ENCODE measurements at regions not wholly inside any gene's neighbourhood (a gene's known extent, or its start where the extent isn't known, plus 50 kb on each side); places are given as distances from the start of the nearest gene placed in this dataset.
"Not testable (repeated sequence)": the region's sequence is repeated elsewhere in the genome, so short reads cannot be mapped to it uniquely, and the experiment has no call there.

- Histone ChIP-seq H3K4me1 (ENCODE audit: control insufficient read depth, insufficient read depth, low read length) (no peaks in the 10 kb centered on the region), H3K4me3 (ENCODE audit: low read depth, low read length) (no peak overlapping the region), H3K9ac (ENCODE audit: low read depth, low read length) (no peak overlapping the region), H3K27ac (ENCODE audit: low read depth, low read length) (no peak overlapping the region), H3K9me3 (ENCODE audit: control insufficient read depth, insufficient read depth, low read length) (no peaks in the 10 kb centered on the region), H3K27me3 (ENCODE audit: control insufficient read depth, insufficient read depth, low read length) (no peaks in the 10 kb centered on the region), H3K36me3 (ENCODE audit: control insufficient read depth, insufficient read depth, low read length) (no peaks in the 10 kb centered on the region)
Observed at GRCh38 chr13:76586842-76587241, 299.4 kb downstream of the KCTD12 start.

- Histone ChIP-seq H3K4me3 (ENCODE audit: low read depth, low read length) (no peak overlapping the region), H3K27me3 (ENCODE audit: control insufficient read depth, insufficient read depth, low read length) (no peaks in the 10 kb centered on the region), H3K36me3 (ENCODE audit: control insufficient read depth, insufficient read depth, low read length) (no peaks in the 10 kb centered on the region), H3K27ac (ENCODE audit: low read depth, low read length) (no peak overlapping the region), H3K9ac (ENCODE audit: low read depth, low read length) (no peak overlapping the region), H3K9me3 (ENCODE audit: control insufficient read depth, insufficient read depth, low read length) (peaks cover 15% of the 10 kb centered on the region), H3K4me1 (ENCODE audit: control insufficient read depth, insufficient read depth, low read length) (no peaks in the 10 kb centered on the region)
Observed at GRCh38 chr13:76579701-76580100, 306.5 kb downstream of the KCTD12 start.

DNA sequence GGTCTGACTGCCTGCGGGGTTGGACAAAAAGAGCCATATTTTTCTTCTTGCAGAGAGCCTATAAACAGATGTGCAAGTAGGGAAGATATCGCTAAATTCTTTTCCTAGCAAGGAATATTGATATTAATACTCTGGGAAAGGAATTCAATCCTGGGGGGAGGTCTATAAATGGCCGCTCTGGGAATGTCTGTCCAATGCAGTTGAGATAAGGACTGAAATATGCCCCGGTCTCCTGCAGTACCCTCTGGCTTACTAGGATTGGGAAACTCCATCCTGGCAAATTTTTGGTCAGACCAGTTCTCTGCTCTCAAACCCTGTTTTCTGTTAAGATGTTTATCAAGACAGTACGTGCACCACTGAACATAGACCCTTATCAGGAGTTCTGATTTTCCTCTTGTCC is 310.6 kb downstream of the KCTD12 start:
- H3K9me3 ChIP-seq (ENCODE audit: control insufficient read depth, insufficient read depth, low read length): peaks cover 17% of the 10 kb centered on the region
- not testable (repeated sequence) for H3K27me3 ChIP-seq (ENCODE audit: control insufficient read depth, insufficient read depth, low read length); H3K4me3 ChIP-seq (ENCODE audit: low read depth, low read length); H3K36me3 ChIP-seq (ENCODE audit: control insufficient read depth, insufficient read depth, low read length); H3K27ac ChIP-seq (ENCODE audit: low read depth, low read length); H3K9ac ChIP-seq (ENCODE audit: low read depth, low read length)
- peaks cover 11% of the 10 kb centered on the region for H3K4me1 ChIP-seq (ENCODE audit: control insufficient read depth, insufficient read depth, low read length)

GRCh38 chr13:76570510-76570971 is 315.7 kb downstream of the KCTD12 start:
- H3K36me3 ChIP-seq (ENCODE audit: control insufficient read depth, insufficient read depth, low read length): no peaks in the 10 kb centered on the region
- H3K4me3 ChIP-seq (ENCODE audit: low read depth, low read length): no peak overlapping the region
- H3K27me3 ChIP-seq (ENCODE audit: control insufficient read depth, insufficient read depth, low read length): no peaks in the 10 kb centered on the region
- H3K27ac ChIP-seq (ENCODE audit: low read depth, low read length): peak overlapping the region; percentile 81
- peaks cover 26% of the 10 kb centered on the region for H3K4me1 ChIP-seq (ENCODE audit: control insufficient read depth, insufficient read depth, low read length)
- peaks cover 7% of the 10 kb centered on the region; the same call in 1 of the 2 replicates for H3K9me3 ChIP-seq (ENCODE audit: control insufficient read depth, insufficient read depth, low read length)
- no peak overlapping the region for H3K9ac ChIP-seq (ENCODE audit: low read depth, low read length)

GRCh38 chr13:76556627-76557026 is 329.6 kb downstream of the KCTD12 start:
- H3K9ac ChIP-seq (ENCODE audit: low read depth, low read length): no peak overlapping the region
- H3K4me3 ChIP-seq (ENCODE audit: low read depth, low read length): no peak overlapping the region
- no peaks in the 10 kb centered on the region for H3K36me3 ChIP-seq (ENCODE audit: control insufficient read depth, insufficient read depth, low read length)

GRCh38 chr13:76552807-76553206 is 333.4 kb downstream of the KCTD12 start:
- Histone ChIP-seq H3K9ac (ENCODE audit: low read depth, low read length) (no peak overlapping the region), H3K4me3 (ENCODE audit: low read depth, low read length) (no peak overlapping the region), H3K4me1 (ENCODE audit: control insufficient read depth, insufficient read depth, low read length) (no peaks in the 10 kb centered on the region), H3K9me3 (ENCODE audit: control insufficient read depth, insufficient read depth, low read length) (no peaks in the 10 kb centered on the region), H3K27me3 (ENCODE audit: control insufficient read depth, insufficient read depth, low read length) (no peaks in the 10 kb centered on the region), H3K36me3 (ENCODE audit: control insufficient read depth, insufficient read depth, low read length) (no peaks in the 10 kb centered on the region), H3K27ac (ENCODE audit: low read depth, low read length) (no peak overlapping the region)

More at GRCh38 chr13:76556627-76557026, 329.6 kb downstream of the KCTD12 start:
- Histone ChIP-seq H3K9me3 (ENCODE audit: control insufficient read depth, insufficient read depth, low read length) (no peaks in the 10 kb centered on the region), H3K4me1 (ENCODE audit: control insufficient read depth, insufficient read depth, low read length) (no peaks in the 10 kb centered on the region), H3K27ac (ENCODE audit: low read depth, low read length) (no peak overlapping the region), H3K27me3 (ENCODE audit: control insufficient read depth, insufficient read depth, low read length) (no peaks in the 10 kb centered on the region)

DNA sequence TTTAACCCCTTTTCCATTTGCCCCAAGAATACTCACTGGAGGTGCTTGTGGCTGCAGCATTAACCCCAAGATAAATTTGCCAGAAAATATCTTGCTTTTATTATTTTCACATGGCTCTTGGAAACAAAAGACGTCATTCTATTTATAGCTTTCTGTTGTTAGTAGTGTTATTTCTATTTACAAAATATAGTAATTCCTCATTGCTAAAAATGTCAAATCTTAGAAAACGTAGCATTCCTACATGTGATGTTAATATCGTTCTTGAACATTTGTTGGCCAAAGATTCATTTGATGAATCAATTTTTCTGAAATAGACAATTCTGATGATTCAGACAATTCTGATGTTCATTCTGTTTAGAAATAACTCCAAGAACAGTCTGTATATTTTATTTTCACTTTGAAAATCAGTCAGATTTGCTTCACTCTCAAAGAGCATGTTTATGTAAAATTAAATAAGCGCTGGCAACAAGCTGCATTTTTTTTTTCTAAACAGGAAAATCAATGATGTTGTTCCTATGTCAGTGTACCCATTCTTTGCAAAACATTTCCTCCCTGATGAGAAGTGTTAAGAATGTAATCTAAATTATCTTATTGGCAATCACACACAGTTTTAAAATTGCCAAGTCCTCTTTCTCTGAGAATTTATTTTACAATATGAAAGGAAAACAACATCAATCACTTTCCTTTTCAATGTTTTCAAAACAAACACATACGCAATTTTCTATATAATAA is 334.0 kb downstream of the KCTD12 start:
- H3K36me3 ChIP-seq (ENCODE audit: control insufficient read depth, insufficient read depth, low read length): no peaks in the 10 kb centered on the region
- no peak overlapping the region for H3K27ac ChIP-seq (ENCODE audit: low read depth, low read length)

GRCh38 chr13:76542176-76542575 is 344.0 kb downstream of the KCTD12 start:
- H3K27me3 ChIP-seq (ENCODE audit: control insufficient read depth, insufficient read depth, low read length): no peaks in the 10 kb centered on the region
- no peak overlapping the region for H3K4me3 ChIP-seq (ENCODE audit: low read depth, low read length)
- no peaks in the 10 kb centered on the region for H3K9me3 ChIP-seq (ENCODE audit: control insufficient read depth, insufficient read depth, low read length)
- no peak overlapping the region for H3K27ac ChIP-seq (ENCODE audit: low read depth, low read length)
- peaks cover 7% of the 10 kb centered on the region for H3K4me1 ChIP-seq (ENCODE audit: control insufficient read depth, insufficient read depth, low read length)
- H3K36me3 ChIP-seq (ENCODE audit: control insufficient read depth, insufficient read depth, low read length): no peaks in the 10 kb centered on the region
- no peak overlapping the region for H3K9ac ChIP-seq (ENCODE audit: low read depth, low read length)

More for the DNA sequence above, 334.0 kb downstream of the KCTD12 start:
- H3K9me3 ChIP-seq (ENCODE audit: control insufficient read depth, insufficient read depth, low read length): no peaks in the 10 kb centered on the region
- H3K27me3 ChIP-seq (ENCODE audit: control insufficient read depth, insufficient read depth, low read length): no peaks in the 10 kb centered on the region
- H3K4me1 ChIP-seq (ENCODE audit: control insufficient read depth, insufficient read depth, low read length): no peaks in the 10 kb centered on the region
- H3K4me3 ChIP-seq (ENCODE audit: low read depth, low read length): no peak overlapping the region
- H3K9ac ChIP-seq (ENCODE audit: low read depth, low read length): no peak overlapping the region

DNA sequence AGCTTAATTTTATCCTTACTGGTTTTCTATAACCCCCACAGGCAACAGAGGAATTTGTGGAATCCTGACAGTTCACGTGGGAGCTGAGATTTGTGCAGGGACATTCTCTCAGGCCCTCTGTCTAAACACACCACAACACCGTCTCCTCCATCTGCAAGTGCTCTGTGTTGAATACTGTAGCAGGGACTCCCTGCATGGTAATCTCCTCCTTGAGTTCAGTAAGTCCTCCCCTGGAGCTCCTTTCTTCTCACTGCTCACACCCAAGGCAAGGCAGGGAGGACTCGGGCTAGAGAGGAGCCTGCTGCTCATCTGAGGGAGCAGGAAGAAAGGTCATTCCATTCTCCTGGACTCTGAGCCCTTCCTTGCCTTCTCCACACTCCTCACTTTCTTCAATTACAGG is 348.2 kb downstream of the KCTD12 start:
- Histone ChIP-seq H3K27ac (ENCODE audit: low read depth, low read length) (peak overlapping the region; percentile 12), H3K9me3 (ENCODE audit: control insufficient read depth, insufficient read depth, low read length) (no peaks in the 10 kb centered on the region), H3K4me3 (ENCODE audit: low read depth, low read length) (no peak overlapping the region), H3K27me3 (ENCODE audit: control insufficient read depth, insufficient read depth, low read length) (no peaks in the 10 kb centered on the region), H3K9ac (ENCODE audit: low read depth, low read length) (no peak overlapping the region), H3K36me3 (ENCODE audit: control insufficient read depth, insufficient read depth, low read length) (no peaks in the 10 kb centered on the region), H3K4me1 (ENCODE audit: control insufficient read depth, insufficient read depth, low read length) (peaks cover 7% of the 10 kb centered on the region)

DNA sequence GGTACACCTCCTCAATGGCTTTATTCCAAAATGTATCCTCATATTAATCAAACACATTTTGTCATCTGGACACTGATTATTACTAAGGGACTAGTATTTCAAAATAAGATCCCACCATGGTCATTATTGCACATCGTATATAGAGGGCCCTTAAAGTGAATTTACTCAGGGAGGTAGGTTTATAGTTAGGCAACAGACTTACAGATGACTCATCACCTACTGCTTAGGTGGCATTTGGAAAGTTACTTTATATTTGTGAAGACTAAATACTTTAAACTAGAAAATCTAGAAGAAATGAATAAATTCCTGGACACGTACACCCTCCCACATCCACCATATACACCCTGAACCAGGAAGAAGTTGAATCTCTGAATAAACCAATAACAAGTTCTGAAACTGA is 353.0 kb downstream of the KCTD12 start:
- H3K27ac ChIP-seq (ENCODE audit: low read depth, low read length): no peak overlapping the region
- no peaks in the 10 kb centered on the region for H3K9me3 ChIP-seq (ENCODE audit: control insufficient read depth, insufficient read depth, low read length)
- no peaks in the 10 kb centered on the region for H3K27me3 ChIP-seq (ENCODE audit: control insufficient read depth, insufficient read depth, low read length)
- H3K4me3 ChIP-seq (ENCODE audit: low read depth, low read length): no peak overlapping the region
- peaks cover 7% of the 10 kb centered on the region for H3K4me1 ChIP-seq (ENCODE audit: control insufficient read depth, insufficient read depth, low read length)
- no peaks in the 10 kb centered on the region for H3K36me3 ChIP-seq (ENCODE audit: control insufficient read depth, insufficient read depth, low read length)
- no peak overlapping the region for H3K9ac ChIP-seq (ENCODE audit: low read depth, low read length)

- H3K36me3 ChIP-seq (ENCODE audit: control insufficient read depth, insufficient read depth, low read length): no peaks in the 10 kb centered on the region
- peaks cover 8% of the 10 kb centered on the region for H3K4me1 ChIP-seq (ENCODE audit: control insufficient read depth, insufficient read depth, low read length)
- H3K9ac ChIP-seq (ENCODE audit: low read depth, low read length): no peak overlapping the region
Observed at GRCh38 chr13:76527041-76527440, 359.2 kb downstream of the KCTD12 start.

More at GRCh38 chr13:76527041-76527440, 359.2 kb downstream of the KCTD12 start:
- Histone ChIP-seq H3K27ac (ENCODE audit: low read depth, low read length) (no peak overlapping the region), H3K9me3 (ENCODE audit: control insufficient read depth, insufficient read depth, low read length) (no peaks in the 10 kb centered on the region), H3K4me3 (ENCODE audit: low read depth, low read length) (no peak overlapping the region), H3K27me3 (ENCODE audit: control insufficient read depth, insufficient read depth, low read length) (no peaks in the 10 kb centered on the region)
